Osteoblast (primary cell): ENCODE measurements at regions not wholly inside any gene's neighbourhood (a gene's known extent, or its start where the extent isn't known, plus 50 kb on each side); places are given as distances from the start of the nearest gene placed in this dataset.

ENCODE experiments used
- DNase-seq: peaks from one replicate; pipeline ENCODE4 v3.0.0; 2011; ENCODE audit warnings: low spot score, mixed read lengths; ENCODE audit not compliant: insufficient read length; ENCODE audit errors: missing footprints
- H2AFZ ChIP-seq: 2 replicates; pipeline ENCODE4 v1.6.0; 2011; ENCODE audit warnings: mild to moderate bottlenecking, low read length
- H3K27ac ChIP-seq: 2 replicates; pipeline ENCODE4 v1.5.1; 2011; ENCODE audit warnings: mild to moderate bottlenecking, low read depth, low read length, moderate library complexity
- H3K27me3 ChIP-seq: 2 replicates; pipeline ENCODE4 v1.6.0; 2012; ENCODE audit warnings: mild to moderate bottlenecking, control low read depth, inconsistent platforms, low read length, moderate library complexity; ENCODE audit not compliant: insufficient read depth
- H3K36me3 ChIP-seq: 2 replicates; pipeline ENCODE4 v1.5.1; 2011; ENCODE audit warnings: mild to moderate bottlenecking, low read length, control low read depth, moderate library complexity; ENCODE audit not compliant: insufficient read depth
- H3K4me1 ChIP-seq: 2 replicates; pipeline ENCODE4 v1.5.1; 2011; ENCODE audit warnings: mild to moderate bottlenecking, low read length, control low read depth, moderate library complexity; ENCODE audit not compliant: insufficient read depth
- H3K4me2 ChIP-seq: 2 replicates; pipeline ENCODE4 v1.6.0; 2011; ENCODE audit warnings: mild to moderate bottlenecking, low read length; ENCODE audit not compliant: insufficient read depth
- H3K4me3 ChIP-seq: fragments of 200-600 bp; sonication (generic); 3 replicates; pipeline ENCODE4 v1.5.1; 2012; ENCODE audit warnings: mild to moderate bottlenecking, low read length, inconsistent platforms; ENCODE audit not compliant: insufficient read depth
- H3K79me2 ChIP-seq: 2 replicates; pipeline ENCODE4 v1.6.0; 2012; ENCODE audit warnings: mild to moderate bottlenecking, low read length, control low read depth, inconsistent platforms; ENCODE audit not compliant: insufficient read depth
- H3K9me3 ChIP-seq: 2 replicates; pipeline ENCODE4 v1.5.1; 2011; ENCODE audit warnings: low read depth, low read length, control low read depth
- H4K20me1 ChIP-seq: 2 replicates; pipeline ENCODE4 v1.6.0; 2012; ENCODE audit warnings: mild to moderate bottlenecking, low read length, control low read depth; ENCODE audit not compliant: insufficient read depth
- TF ChIP-seq, protein P1 (sequence below): IDR thresholded peaks from 2 replicates; pipeline ENCODE4 v1.5.1; 2011; ENCODE audit warnings: mild to moderate bottlenecking, low read depth, low read length, moderate library complexity; ENCODE audit errors: extremely low read depth

GRCh38 chr6:26163427-26164119 is 76.3 kb downstream of the HFE start:
- Histone ChIP-seq H3K27me3 (no peaks in the 10 kb centered on the region), H3K4me2 (no peak overlapping the region), H4K20me1 (no peaks in the 10 kb centered on the region), H3K4me3 (no peak overlapping the region), H3K4me1 (peaks cover 8% of the 10 kb centered on the region), H3K79me2 (no peaks in the 10 kb centered on the region), H3K27ac (no peak overlapping the region), H2AFZ (no peak overlapping the region), H3K9me3 (no peaks in the 10 kb centered on the region), H3K36me3 (no peaks in the 10 kb centered on the region)
- DNase-seq: no peak
- TF ChIP-seq, protein P1, sequence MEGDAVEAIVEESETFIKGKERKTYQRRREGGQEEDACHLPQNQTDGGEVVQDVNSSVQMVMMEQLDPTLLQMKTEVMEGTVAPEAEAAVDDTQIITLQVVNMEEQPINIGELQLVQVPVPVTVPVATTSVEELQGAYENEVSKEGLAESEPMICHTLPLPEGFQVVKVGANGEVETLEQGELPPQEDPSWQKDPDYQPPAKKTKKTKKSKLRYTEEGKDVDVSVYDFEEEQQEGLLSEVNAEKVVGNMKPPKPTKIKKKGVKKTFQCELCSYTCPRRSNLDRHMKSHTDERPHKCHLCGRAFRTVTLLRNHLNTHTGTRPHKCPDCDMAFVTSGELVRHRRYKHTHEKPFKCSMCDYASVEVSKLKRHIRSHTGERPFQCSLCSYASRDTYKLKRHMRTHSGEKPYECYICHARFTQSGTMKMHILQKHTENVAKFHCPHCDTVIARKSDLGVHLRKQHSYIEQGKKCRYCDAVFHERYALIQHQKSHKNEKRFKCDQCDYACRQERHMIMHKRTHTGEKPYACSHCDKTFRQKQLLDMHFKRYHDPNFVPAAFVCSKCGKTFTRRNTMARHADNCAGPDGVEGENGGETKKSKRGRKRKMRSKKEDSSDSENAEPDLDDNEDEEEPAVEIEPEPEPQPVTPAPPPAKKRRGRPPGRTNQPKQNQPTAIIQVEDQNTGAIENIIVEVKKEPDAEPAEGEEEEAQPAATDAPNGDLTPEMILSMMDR: no peak

DNA sequence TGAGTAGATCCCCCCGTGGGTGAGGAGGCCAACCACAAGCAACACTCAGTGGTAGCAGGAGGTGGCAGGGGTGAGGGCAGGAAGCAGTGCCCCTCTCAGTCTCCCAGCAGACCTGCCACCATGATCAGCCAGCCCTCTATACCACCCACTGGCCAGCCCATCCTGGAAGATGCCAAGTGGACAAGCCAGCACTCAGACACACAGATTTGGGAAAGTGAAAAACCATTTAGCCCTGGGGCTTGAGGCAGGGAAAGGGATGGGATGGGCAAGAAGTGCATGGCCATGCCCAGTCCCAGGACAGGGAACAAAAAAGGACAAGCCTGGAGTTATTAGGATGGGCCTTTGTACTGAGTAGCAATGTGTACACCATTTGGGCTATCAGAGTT is 76.9 kb downstream of the HFE start:
- Histone ChIP-seq H3K27me3 (no peaks in the 10 kb centered on the region), H3K4me2 (no peak overlapping the region), H4K20me1 (no peaks in the 10 kb centered on the region), H3K79me2 (no peaks in the 10 kb centered on the region), H3K36me3 (no peaks in the 10 kb centered on the region), H3K4me3 (no peak overlapping the region), H3K4me1 (peaks cover 8% of the 10 kb centered on the region), H3K27ac (no peak overlapping the region), H3K9me3 (no peaks in the 10 kb centered on the region), H2AFZ (no peak overlapping the region)
- no peak for DNase-seq
- TF ChIP-seq, protein P1: no peak

- Histone ChIP-seq H4K20me1 (no peaks in the 10 kb centered on the region), H3K79me2 (no peaks in the 10 kb centered on the region), H3K4me2 (no peak overlapping the region), H3K27ac (no peak overlapping the region), H2AFZ (no peak overlapping the region), H3K36me3 (no peaks in the 10 kb centered on the region), H3K4me1 (no peaks in the 10 kb centered on the region), H3K9me3 (no peaks in the 10 kb centered on the region), H3K4me3 (no peak overlapping the region), H3K27me3 (no peaks in the 10 kb centered on the region)
- TF ChIP-seq, protein P1: no peak
- no peak for DNase-seq
Observed at GRCh38 chr6:26165261-26165790, 78.1 kb downstream of the HFE start.

DNA sequence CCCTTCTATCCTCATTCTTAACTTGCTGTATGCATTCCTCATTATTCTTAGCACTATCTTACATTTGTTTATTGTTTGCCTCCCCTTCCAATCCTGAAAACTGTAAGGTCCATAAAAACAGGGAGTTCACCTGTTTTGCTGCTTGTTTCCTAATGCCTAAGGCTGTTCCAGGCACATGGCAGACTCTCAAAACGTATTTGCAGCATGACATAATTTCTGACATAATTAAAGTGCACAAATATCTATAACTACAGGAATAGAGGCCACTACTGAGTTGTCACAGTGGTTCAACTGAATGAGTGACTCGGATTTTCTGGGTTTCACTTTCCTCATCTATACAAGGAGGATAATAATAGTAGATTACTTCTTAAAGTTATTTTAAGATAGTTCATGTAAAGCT is 83.0 kb downstream of the HFE start:
- H3K27me3 ChIP-seq: no peaks in the 10 kb centered on the region
- H3K4me1 ChIP-seq: peaks cover 10% of the 10 kb centered on the region
- H3K79me2 ChIP-seq: peaks cover 5% of the 10 kb centered on the region
- H2AFZ ChIP-seq: no peak overlapping the region
- H3K27ac ChIP-seq: no peak overlapping the region
- TF ChIP-seq, protein P1: no peak
- no peaks in the 10 kb centered on the region for H3K36me3 ChIP-seq
- no peak for DNase-seq
- no peaks in the 10 kb centered on the region for H4K20me1 ChIP-seq
- H3K4me2 ChIP-seq: no peak overlapping the region
- no peak overlapping the region for H3K4me3 ChIP-seq
- H3K9me3 ChIP-seq: no peaks in the 10 kb centered on the region
